HK-2 (cell line): ENCODE measurements at regions not wholly inside any gene's neighbourhood (a gene's known extent, or its start where the extent isn't known, plus 50 kb on each side); places are given as distances from the start of the nearest gene placed in this dataset.
"Not testable (repeated sequence)": the region's sequence is repeated elsewhere in the genome, so short reads cannot be mapped to it uniquely, and the experiment has no call there.

Source experiments
- DNase-seq: peaks from one replicate; pipeline ENCODE4 v3.0.0-alpha.2; 2018; ENCODE audit not compliant: unreplicated experiment

DNA sequence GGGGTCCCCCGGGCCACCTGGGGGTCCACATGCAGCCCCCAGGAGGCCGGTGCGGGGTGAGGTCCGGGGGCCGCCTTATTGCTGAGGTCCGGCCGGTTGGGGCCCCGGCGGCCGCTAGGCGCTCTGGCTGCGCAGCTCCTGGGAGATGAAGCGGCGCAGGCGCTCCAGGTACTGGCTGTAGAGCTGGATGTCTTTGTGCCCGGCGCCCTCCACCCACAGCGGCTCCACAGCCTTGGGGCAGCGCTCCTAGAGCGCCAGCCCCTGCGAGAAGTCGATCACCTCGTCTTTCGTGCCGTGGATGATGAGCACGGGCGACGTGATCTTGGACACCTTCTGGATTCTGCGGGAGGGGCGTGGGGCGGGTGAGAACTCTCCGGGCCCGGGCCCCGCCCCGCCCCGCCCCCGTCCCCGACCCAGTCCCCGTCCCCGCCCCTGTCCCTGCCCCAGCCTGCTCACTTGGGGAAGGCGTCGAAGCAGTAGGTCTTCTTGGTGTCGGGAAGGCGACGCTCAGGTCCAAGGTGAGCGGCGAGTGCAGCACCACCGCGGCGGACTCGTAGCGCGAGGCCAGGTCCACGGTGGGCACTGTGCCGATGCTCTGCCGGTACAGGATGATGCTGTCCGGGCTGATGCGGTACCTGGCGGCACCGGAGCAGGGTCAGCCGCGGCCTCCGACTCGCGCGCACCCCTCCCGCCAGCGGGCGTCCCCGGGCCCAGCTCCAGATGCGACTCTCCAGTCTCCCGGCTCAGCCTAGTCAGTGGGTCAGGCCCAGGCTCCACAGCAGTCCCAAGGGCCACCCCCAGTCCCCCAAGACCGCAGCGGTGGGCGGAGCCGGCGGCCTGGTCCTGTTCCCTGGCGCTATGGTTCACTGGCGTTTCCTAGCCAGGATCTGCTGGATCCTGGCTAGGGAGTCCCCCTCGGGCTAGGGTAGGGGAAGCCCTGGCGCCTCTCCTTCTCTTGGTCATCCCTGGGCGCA, 89.4 kb upstream of the GOLGA6L1 start:
- peak; percentile 10 for DNase-seq

- DNase-seq = not testable (repeated sequence)
Observed at GRCh38 chr15:23209452-23209851, 72.8 kb upstream of the GOLGA6L1 start.

DNA sequence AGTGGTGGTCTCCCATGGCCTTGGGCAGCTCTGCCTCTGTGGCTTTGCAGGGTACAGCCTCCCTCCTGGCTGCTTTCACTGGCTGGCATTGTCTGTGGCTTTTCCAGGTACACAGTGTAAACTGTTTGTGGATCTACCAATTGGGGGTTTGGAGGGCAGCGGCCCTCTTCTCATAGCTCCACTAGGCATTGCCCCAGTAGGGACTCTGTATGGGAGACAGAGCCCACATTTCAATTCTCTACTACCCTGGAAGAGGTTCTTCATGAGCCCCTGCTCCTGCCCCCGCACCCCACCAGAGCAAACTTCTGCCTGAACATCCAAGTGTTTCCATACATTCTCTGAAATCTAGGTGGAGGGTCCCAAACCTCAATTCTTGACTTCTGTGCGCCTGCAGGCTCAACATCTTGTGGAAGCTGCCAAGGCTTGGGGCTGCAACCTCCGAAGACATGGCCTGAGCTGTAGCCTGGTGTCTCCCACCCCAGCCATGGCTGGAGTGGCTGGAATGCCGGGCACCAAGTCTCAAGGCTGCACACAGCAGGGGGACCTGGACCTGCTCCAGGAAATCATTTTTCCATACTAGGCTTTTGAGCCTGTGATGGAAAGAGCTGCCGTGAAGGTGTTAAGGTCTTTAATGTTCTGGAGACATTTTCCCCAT, 63.3 kb upstream of the GOLGA6L1 start:
- DNase-seq = not testable (repeated sequence)

DNA sequence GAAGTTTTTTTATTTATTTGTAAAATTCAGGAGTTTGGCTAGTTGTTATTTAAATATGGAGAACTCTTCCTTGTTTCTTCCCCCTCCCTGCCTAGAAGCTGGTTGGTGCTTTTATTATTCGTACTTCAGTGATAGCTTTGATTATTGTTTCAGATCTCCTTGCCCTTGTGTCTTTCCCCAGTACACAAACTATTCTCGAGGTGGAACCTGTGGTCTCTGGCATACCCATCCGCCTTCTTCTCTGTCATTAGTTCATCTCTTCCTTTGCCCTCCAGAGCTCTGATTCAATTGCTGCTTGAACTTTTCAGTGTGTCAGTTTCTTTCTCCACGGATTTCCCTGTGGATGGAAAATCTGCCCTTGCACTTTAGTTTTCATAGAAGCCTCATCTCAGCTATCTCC, 61.8 kb upstream of the GOLGA6L1 start:
- DNase-seq = not testable (repeated sequence)

GRCh38 chr15:23192313-23192712, 55.7 kb upstream of the GOLGA6L1 start:
- not testable (repeated sequence) for DNase-seq
